Breast epithelium (tissue), 3 donors: ENCODE measurements at regions not wholly inside any gene's neighbourhood (a gene's known extent, or its start where the extent isn't known, plus 50 kb on each side); places are given as distances from the start of the nearest gene placed in this dataset.
"Not testable (repeated sequence)": the region's sequence is repeated elsewhere in the genome, so short reads cannot be mapped to it uniquely, and the experiment has no call there.

Experiments used
- POLR2A ChIP-seq: fragments of 450-650 bp; IDR thresholded peaks from one replicate; pipeline ENCODE4 v1.6.1; 2016; ENCODE audit warnings: antibody characterized with exemption, mild to moderate bottlenecking, moderate library complexity
- POLR2AphosphoS5 ChIP-seq, 3 donors: sonication (generic); formaldehyde crosslinking; IDR thresholded peaks; one replicate each; pipeline ENCODE4 v1.6.1; 2017; ENCODE audit warnings: antibody characterized with exemption in 3 of 3
- TF ChIP-seq, protein P1 (sequence below), 3 donors: fragments of 450-650 bp; IDR thresholded peaks; one replicate each; pipeline ENCODE4 v1.5.1; 2016 to 2017; ENCODE audit warnings: antibody characterized with exemption in 3 of 3, mild to moderate bottlenecking in 3 of 3, moderate library complexity in 3 of 3

DNA sequence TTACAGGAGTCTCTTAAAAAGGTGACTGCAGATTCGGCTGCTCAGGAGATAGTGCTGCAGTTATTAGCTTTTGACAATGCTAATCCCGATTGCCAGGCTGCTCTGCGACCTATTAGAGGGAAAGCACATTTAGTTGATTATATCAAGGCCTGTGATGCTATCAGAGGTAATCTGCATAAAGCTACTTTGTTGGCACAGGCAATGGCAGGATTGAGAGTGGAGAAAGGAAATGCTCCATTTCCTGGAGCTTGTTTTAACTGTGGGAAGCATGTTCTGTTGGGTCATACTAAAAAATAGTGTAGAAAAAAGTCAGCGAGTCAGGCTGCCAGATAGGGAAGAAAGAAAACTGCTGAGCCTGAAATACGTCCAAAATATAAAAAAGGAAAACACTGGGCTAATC, 98.5 kb upstream of the EIF5 start:
- TF ChIP-seq, protein P1, sequence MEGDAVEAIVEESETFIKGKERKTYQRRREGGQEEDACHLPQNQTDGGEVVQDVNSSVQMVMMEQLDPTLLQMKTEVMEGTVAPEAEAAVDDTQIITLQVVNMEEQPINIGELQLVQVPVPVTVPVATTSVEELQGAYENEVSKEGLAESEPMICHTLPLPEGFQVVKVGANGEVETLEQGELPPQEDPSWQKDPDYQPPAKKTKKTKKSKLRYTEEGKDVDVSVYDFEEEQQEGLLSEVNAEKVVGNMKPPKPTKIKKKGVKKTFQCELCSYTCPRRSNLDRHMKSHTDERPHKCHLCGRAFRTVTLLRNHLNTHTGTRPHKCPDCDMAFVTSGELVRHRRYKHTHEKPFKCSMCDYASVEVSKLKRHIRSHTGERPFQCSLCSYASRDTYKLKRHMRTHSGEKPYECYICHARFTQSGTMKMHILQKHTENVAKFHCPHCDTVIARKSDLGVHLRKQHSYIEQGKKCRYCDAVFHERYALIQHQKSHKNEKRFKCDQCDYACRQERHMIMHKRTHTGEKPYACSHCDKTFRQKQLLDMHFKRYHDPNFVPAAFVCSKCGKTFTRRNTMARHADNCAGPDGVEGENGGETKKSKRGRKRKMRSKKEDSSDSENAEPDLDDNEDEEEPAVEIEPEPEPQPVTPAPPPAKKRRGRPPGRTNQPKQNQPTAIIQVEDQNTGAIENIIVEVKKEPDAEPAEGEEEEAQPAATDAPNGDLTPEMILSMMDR (IDR thresholded peaks at IDR 0.05) = not testable (repeated sequence)
- not testable (repeated sequence) for TF ChIP-seq POLR2A; POLR2AphosphoS5 (IDR thresholded peaks at IDR 0.05)
